Body of pancreas (tissue), 4 donors: ENCODE measurements at regions not wholly inside any gene's neighbourhood (a gene's known extent, or its start where the extent isn't known, plus 50 kb on each side); places are given as distances from the start of the nearest gene placed in this dataset.

Source experiments
- CTCF ChIP-seq, 7 experiments: fragments of 450-650 bp in 4 of 7; fragments of 200-600 bp in 3 of 7; sonication (generic) in 3 of 7; IDR thresholded peaks; one replicate each; pipeline ENCODE4 v1.5.1; 2016 to 2019; ENCODE audit warnings: antibody characterized with exemption in 7 of 7
- POLR2A ChIP-seq, 3 donors: fragments of 450-650 bp; IDR thresholded peaks; one replicate each; pipeline ENCODE4 v1.6.1; 2016; ENCODE audit warnings: antibody characterized with exemption in 3 of 3, mild to moderate bottlenecking in 2 of 3

- TF ChIP-seq CTCF (IDR thresholded peaks at IDR 0.05), result no peak
- no peak for TF ChIP-seq POLR2A (IDR thresholded peaks at IDR 0.05)
Observed at GRCh38 chr16:63943566-63943965, 1178.3 kb downstream of the CDH11 start.
